Heart left ventricle (tissue), 16 donors: ENCODE measurements at regions not wholly inside any gene's neighbourhood (a gene's known extent, or its start where the extent isn't known, plus 50 kb on each side); places are given as distances from the start of the nearest gene placed in this dataset.

Experiments used
- ATAC-seq, 4 donors: fragments of 200-7000 bp; cut with Tn5 transposase; one replicate each; pipeline ENCODE4 v1.9.1; 2020 to 2022; ENCODE audit warnings: moderate library complexity in 4 of 4, mild to moderate bottlenecking in 3 of 4, moderate number of reproducible peaks in 1 of 4
- DNase-seq, 5 donors: peaks; one replicate each; pipeline ENCODE4 v3.0.0-alpha.2; 2020
- H3K27ac ChIP-seq, 12 donors: fragments of 200-600 bp; sonication (generic) in 4 of 12; one replicate each; pipeline versions ENCODE4 v1.5.0 to v1.8.0; 2016 to 2022; ENCODE audit warnings: mild to moderate bottlenecking in 2 of 12
- H3K27me3 ChIP-seq, 9 donors: fragments of 200-600 bp; sonication (generic) in 2 of 9; one replicate each; pipeline versions ENCODE4 v1.5.1 to v1.8.0; 2016 to 2022; ENCODE audit warnings: mild to moderate bottlenecking in 3 of 9
- H3K36me3 ChIP-seq, 9 donors: fragments of 200-600 bp; sonication (generic) in 2 of 9; one replicate each; pipeline versions ENCODE4 v1.5.0 to v1.8.0; 2018 to 2022; ENCODE audit warnings: mild to moderate bottlenecking in 2 of 9
- H3K4me1 ChIP-seq, 12 donors: fragments of 200-600 bp; sonication (generic) in 4 of 12; one replicate each; pipeline versions ENCODE4 v1.5.0 to v1.8.0; 2016 to 2022; ENCODE audit warnings: mild to moderate bottlenecking in 3 of 12
- H3K4me3 ChIP-seq, 12 donors: fragments of 200-600 bp; sonication (generic) in 4 of 12; one replicate each; pipeline versions ENCODE4 v1.5.0 to v1.8.0; 2017 to 2022; ENCODE audit warnings: mild to moderate bottlenecking in 9 of 12, moderate library complexity in 4 of 12
- H3K9me3 ChIP-seq, 12 donors: fragments of 200-600 bp; sonication (generic) in 4 of 12; one replicate each; pipeline versions ENCODE4 v1.5.0 to v1.8.0; 2016 to 2022; ENCODE audit warnings: mild to moderate bottlenecking in 1 of 12
- CTCF ChIP-seq, 12 donors: fragments of 200-600 bp; sonication (generic) in 4 of 12; IDR thresholded peaks; one replicate each; pipeline versions ENCODE4 v1.5.0 to v1.8.0; 2018 to 2022; ENCODE audit warnings: antibody characterized with exemption in 12 of 12, mild to moderate bottlenecking in 5 of 12
- POLR2A ChIP-seq, 2 donors: fragments of 450-650 bp; IDR thresholded peaks; one replicate each; pipeline ENCODE4 v1.6.1; 2017; ENCODE audit warnings: antibody characterized with exemption in 2 of 2, mild to moderate bottlenecking in 2 of 2, moderate library complexity in 2 of 2
- WGBS, 4 donors: extraction: QIAGEN DNeasy Blood & Tissue Kit in 2 of 4; methylation state at CpG; one replicate each; pipeline versions ENCODE4 v1.1.5 to v1.1.7; 2013 to 2018; 5-methylcytosine and 5-hydroxymethylcytosine counted together
- intact Hi-C, 10 donors: fragments of 100-400 bp; cut with DNase I; formaldehyde crosslinking; loops; one replicate each; pipeline versions ENCODE4 v1.11.1 to v1.14.2; 2022
- donor health status: ischemic (EF 13 %, LVEDD 7.1; RV severe dilation, severe dysfunction).
- donor health status: healthy with polysubstance abuse.
- donor health status: DM: no; HTN: yes; CAD: no.
- donor health status: DM: no; HTN: no; CAD: no.
- donor health status: ischemic (EF 25% LVEDD 6.9; RV normal size, moderate dysfunction).
- donor health status: ischemic (EF 25% LVEDD 5.7; RV mildly dilated, moderate dysfunction).
- donor health status: healthy.
- donor health status: DM: yes; HTN: yes; CAD: no.
- donor health status: ischemic (EF 35%, LVEDD 5.7; RV mildly dilated, moderate dysfunction).
- donor health status: nonischemic (EF 11% LVEDD 7.7; RV severe dilation, severe dysfunction).
- donor health status: DM: yes; HTN: yes; CAD: no.
- donor health status: PGD.
- donor health status: ischemic (EF 29% LVEDD 5.4; RV normal size, mild dysfunction).
- donor health status: nonischemic (EF 23%, LVEDD 6.1; RV moderate dilation, normal function).

DNA sequence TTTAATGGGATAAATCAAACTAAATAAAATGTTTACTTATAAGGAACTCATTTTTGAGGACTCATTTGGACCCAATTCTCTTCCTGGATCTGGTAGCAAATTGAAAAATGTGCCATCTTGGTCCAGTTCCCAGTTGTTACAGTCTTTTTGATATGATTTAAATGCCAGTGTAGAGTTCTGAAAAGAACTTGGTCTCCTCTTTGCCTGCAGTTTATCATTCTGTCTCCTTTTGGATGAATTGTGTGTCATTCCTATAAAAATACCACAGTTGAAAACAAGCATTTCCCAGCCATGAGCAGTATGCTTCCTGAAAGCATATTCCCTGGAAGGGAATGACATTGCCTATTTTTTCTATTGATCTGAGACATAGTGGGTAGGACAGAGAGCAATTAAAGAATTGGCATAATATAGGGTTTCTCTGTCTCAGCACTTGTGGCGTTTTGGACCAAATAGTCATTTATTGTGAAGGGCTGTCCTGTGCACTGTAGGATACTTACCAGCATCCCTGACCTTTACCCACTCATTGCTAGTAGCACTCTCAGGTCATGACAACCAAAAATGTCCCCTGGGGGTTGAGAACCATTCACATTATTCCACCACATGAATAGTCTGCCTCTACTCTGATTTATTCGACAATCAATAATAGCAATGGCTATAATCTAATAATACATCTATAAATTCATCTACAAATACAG is 181.8 kb downstream of the NXNL2 start:
- intact Hi-C loops = no loop called here
- TF ChIP-seq POLR2A (IDR thresholded peaks at IDR 0.05) = no peak
- TF ChIP-seq CTCF (IDR thresholded peaks at IDR 0.05) = no peak
- peaks cover 0 to 4% (median 0%) of the 10 kb centered on the region in 9 donors for H3K27me3 ChIP-seq
- peaks cover 0 to 13% (median 0%) of the 10 kb centered on the region in 12 donors for H3K9me3 ChIP-seq
- ATAC-seq (no peak), DNase-seq (no peak)
- no peak overlapping the region for H3K27ac ChIP-seq
- 84 to 93% (median 89%) methylated on average over 2 of the region's 2 CpGs for WGBS, 4 donors
- no peaks in the 10 kb centered on the region for H3K36me3 ChIP-seq
- H3K4me1 ChIP-seq = peaks cover 0 to 5% (median 0%) of the 10 kb centered on the region in 12 donors
- H3K4me3 ChIP-seq = no peak overlapping the region

- TF ChIP-seq POLR2A (IDR thresholded peaks at IDR 0.05) (no peak), CTCF (IDR thresholded peaks at IDR 0.05) (no peak)
- H3K27me3 ChIP-seq = peaks cover 0 to 4% (median 0%) of the 10 kb centered on the region in 9 donors
- intact Hi-C loops = loop anchor here in 6 of 10 donors (5.0 to 10.0 kb wide), 5 partner anchors 64 to 284 kb away; partner anchors contain the start of gene S1PR3 (in 3 of the 6)
- H3K9me3 ChIP-seq = peaks cover 0 to 3% (median 0%) of the 10 kb centered on the region in 12 donors
- no peak overlapping the region for H3K4me3 ChIP-seq
- no peak for DNase-seq
- ATAC-seq = no peak
- WGBS, 4 donors = 67 to 86% (median 79%) methylated on average over 3 of the region's 3 CpGs
- no peak overlapping the region for H3K27ac ChIP-seq
- H3K36me3 ChIP-seq = no peaks in the 10 kb centered on the region
- peaks cover 0 to 13% (median 0%) of the 10 kb centered on the region in 12 donors for H3K4me1 ChIP-seq
Measured at GRCh38 chr9:88721025-88721424, 186.0 kb downstream of the NXNL2 start.

DNA sequence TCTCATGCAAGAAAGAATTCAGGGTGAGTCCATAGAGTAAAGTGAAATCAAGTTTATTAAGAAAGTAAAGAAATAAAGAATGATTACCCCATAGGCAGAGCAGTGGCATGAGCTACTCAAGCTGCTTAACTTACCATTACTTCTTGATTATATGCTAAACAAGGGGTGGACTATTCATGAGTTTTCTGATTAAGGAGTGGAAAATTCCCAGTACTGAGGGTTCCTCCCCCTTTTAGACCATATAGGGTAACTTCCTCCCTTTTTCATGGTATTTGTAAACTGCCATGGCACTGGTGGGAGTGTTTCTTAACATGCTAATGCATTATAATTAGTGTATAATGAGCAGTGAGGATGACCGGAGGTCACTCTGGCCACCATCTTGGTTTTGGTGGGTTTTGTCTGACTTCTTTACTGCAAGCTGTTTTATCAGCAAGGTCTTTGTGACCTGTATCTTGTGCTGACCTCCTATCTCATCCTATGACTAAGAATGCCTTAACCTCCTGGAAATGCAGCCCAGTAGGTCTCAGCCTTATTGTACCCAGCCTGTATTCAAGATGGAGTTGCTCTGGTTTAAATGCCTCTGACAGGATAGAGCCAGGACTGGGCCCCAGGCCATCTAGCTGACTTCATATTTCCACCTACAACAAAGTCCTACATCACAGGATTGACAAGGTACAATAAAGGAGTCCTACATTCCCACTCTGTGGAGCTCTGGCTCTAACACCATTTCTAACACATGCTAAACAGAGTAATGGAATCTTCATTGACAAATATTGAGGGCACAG is 186.7 kb downstream of the NXNL2 start:
- Histone ChIP-seq H3K4me1 (peaks cover 0 to 12% (median 0%) of the 10 kb centered on the region in 12 donors), H3K27me3 (peaks cover 0 to 4% (median 0%) of the 10 kb centered on the region in 9 donors), H3K9me3 (no peaks in the 10 kb centered on the region), H3K36me3 (no peaks in the 10 kb centered on the region), H3K4me3 (no peak overlapping the region), H3K27ac (no peak overlapping the region)
- intact Hi-C loops = loop anchor here in 7 of 10 donors (2.0 to 10.0 kb wide), 6 partner anchors 63 to 283 kb away; partner anchors contain the start of gene S1PR3 (in 3 of the 7)
- ATAC-seq (no peak), DNase-seq (no peak)
- TF ChIP-seq POLR2A (IDR thresholded peaks at IDR 0.05) = no peak
- no peak for TF ChIP-seq CTCF (IDR thresholded peaks at IDR 0.05)
- WGBS, 4 donors = 93 to 100% (median 97%) methylated on average over 1 of the region's 1 CpG

DNA sequence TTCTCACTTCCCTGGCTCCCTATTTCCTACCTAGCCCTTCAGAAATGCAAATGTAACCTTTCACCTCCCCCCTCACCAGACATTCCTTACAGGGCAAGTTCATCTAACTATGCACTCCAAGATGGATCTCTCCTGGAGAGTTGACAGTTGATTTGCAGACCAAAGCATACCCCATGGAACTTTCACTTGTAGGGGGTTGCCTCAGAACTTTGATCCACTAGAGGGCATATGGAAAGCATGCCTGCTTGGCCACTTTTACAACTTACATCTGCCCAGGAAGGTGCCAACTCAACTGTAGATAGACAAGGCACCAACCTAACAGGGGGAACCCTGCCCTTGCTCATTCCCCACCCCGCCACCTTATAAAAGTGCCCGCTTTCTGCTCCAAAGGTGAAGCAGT is 187.8 kb downstream of the NXNL2 start:
- Histone ChIP-seq H3K27me3 (peaks cover 0 to 4% (median 0%) of the 10 kb centered on the region in 9 donors), H3K4me1 (peaks cover 0 to 8% (median 0%) of the 10 kb centered on the region in 12 donors), H3K9me3 (no peaks in the 10 kb centered on the region), H3K4me3 (no peak overlapping the region), H3K27ac (no peak overlapping the region), H3K36me3 (no peaks in the 10 kb centered on the region)
- WGBS, 4 donors = 81 to 90% (median 87%) methylated on average over 2 of the region's 2 CpGs
- ATAC-seq (peak in 3 of 4 donors; percentile 53 to 75 (median 68)), DNase-seq (no peak)
- TF ChIP-seq CTCF (IDR thresholded peaks at IDR 0.05) (peak in 11 of 12 donors; percentile 17 to 51 (median 38)), POLR2A (IDR thresholded peaks at IDR 0.05) (no peak)
- intact Hi-C loops = loop anchor here in 7 of 10 donors (2.0 to 10.0 kb wide), 6 partner anchors 62 to 282 kb away; partner anchors contain the start of gene S1PR3 (in 3 of the 7)
